Cardiac septum (tissue), 1 donor: ENCODE measurements at regions not wholly inside any gene's neighbourhood (a gene's known extent, or its start where the extent isn't known, plus 50 kb on each side); places are given as distances from the start of the nearest gene placed in this dataset.
"Not testable (repeated sequence)": the region's sequence is repeated elsewhere in the genome, so short reads cannot be mapped to it uniquely, and the experiment has no call there.

ENCODE experiments used
- DNase-seq: peaks from one replicate; pipeline ENCODE4 v3.0.0-alpha.2; 2020; ENCODE audit warnings: low spot score
- intact Hi-C: fragments of 100-400 bp; cut with DNase I; formaldehyde crosslinking; loops from one replicate; pipeline ENCODE4 v1.14.0; 2022
- donor health status: DM: no; HTN: no; CAD: no.

- DNase-seq, result no peak
- intact Hi-C loops, result no loop called here
These were observed 96.1 kb downstream of the SHANK2 start for GRCh38 chr11:71156301-71156700.

GRCh38 chr11:71155846-71156245 is 96.5 kb downstream of the SHANK2 start:
- intact Hi-C loops, result no loop called here
- no peak for DNase-seq

- no peak for DNase-seq
- intact Hi-C loops, result no loop called here
These were observed 98.0 kb downstream of the SHANK2 start for GRCh38 chr11:71154261-71154805.

- intact Hi-C loops, result no loop called here
- no peak for DNase-seq
These were observed 99.4 kb downstream of the SHANK2 start for GRCh38 chr11:71153005-71153390.

- DNase-seq, intact Hi-C loops: not testable (repeated sequence)
These were observed 99.9 kb downstream of the SHANK2 start for GRCh38 chr11:71152312-71153004.

GRCh38 chr11:71151561-71151960 is 100.8 kb downstream of the SHANK2 start:
- intact Hi-C loops, result no loop called here
- DNase-seq, result peak; percentile 61

- no peak for DNase-seq
- intact Hi-C loops, result no loop called here
These were observed 101.5 kb downstream of the SHANK2 start for GRCh38 chr11:71150859-71151258.

GRCh38 chr11:71148716-71149115 is 103.7 kb downstream of the SHANK2 start:
- no peak for DNase-seq
- intact Hi-C loops, result no loop called here

- intact Hi-C loops, result no loop called here
- no peak for DNase-seq
These were observed 105.0 kb downstream of the SHANK2 start for GRCh38 chr11:71147331-71147730.

- intact Hi-C loops, result no loop called here
- no peak for DNase-seq
These were observed 105.5 kb downstream of the SHANK2 start for GRCh38 chr11:71146846-71147245.

- intact Hi-C loops, result no loop called here
These were observed 106.2 kb downstream of the SHANK2 start for GRCh38 chr11:71145988-71146824.

GRCh38 chr11:71145368-71145767 is 107.0 kb downstream of the SHANK2 start:
- intact Hi-C loops, result no loop called here
- no peak for DNase-seq

More at GRCh38 chr11:71145988-71146824, 106.2 kb downstream of the SHANK2 start:
- no peak for DNase-seq

GRCh38 chr11:71144736-71145135 is 107.6 kb downstream of the SHANK2 start:
- intact Hi-C loops, result no loop called here
- no peak for DNase-seq

- no peak for DNase-seq
- intact Hi-C loops, result no loop called here
These were observed 108.4 kb downstream of the SHANK2 start for GRCh38 chr11:71144010-71144409.

- DNase-seq, result no peak
- intact Hi-C loops, result no loop called here
These were observed 112.0 kb downstream of the SHANK2 start for GRCh38 chr11:71140206-71140919.

GRCh38 chr11:71139516-71140205 is 112.7 kb downstream of the SHANK2 start:
- intact Hi-C loops, result no loop called here
- DNase-seq, result no peak

- intact Hi-C loops, result no loop called here
- DNase-seq, result no peak
These were observed 113.5 kb downstream of the SHANK2 start for GRCh38 chr11:71138737-71139425.

- DNase-seq, result no peak
- intact Hi-C loops, result no loop called here
These were observed 115.0 kb downstream of the SHANK2 start for GRCh38 chr11:71137376-71137775.
